H9 (cell line): ENCODE measurements at regions not wholly inside any gene's neighbourhood (a gene's known extent, or its start where the extent isn't known, plus 50 kb on each side); places are given as distances from the start of the nearest gene placed in this dataset.

Experiments
- DNase-seq: peaks from one replicate; pipeline ENCODE4 v3.0.0-alpha.2; 2017
- H2AFZ ChIP-seq: one replicate; pipeline ENCODE4 v1.6.1; 2013; ENCODE audit warnings: mild to moderate bottlenecking, low read length, control low read depth, moderate library complexity
- H2AK5ac ChIP-seq: 2 replicates; pipeline ENCODE4 v1.6.1; 2013; ENCODE audit warnings: low read length, control low read depth, mixed read lengths; ENCODE audit not compliant: insufficient read length
- H2BK120ac ChIP-seq: one replicate; pipeline ENCODE4 v1.6.1; 2013; ENCODE audit warnings: low read depth, mild to moderate bottlenecking, low read length, control low read depth, inconsistent platforms; ENCODE audit not compliant: poor library complexity, severe bottlenecking
- H2BK12ac ChIP-seq: 2 replicates; pipeline ENCODE4 v1.6.1; 2013; ENCODE audit warnings: low read length, control low read depth, mixed read lengths, low read depth; ENCODE audit not compliant: insufficient read length
- H2BK15ac ChIP-seq: 2 replicates; pipeline ENCODE4 v1.6.1; 2013; ENCODE audit warnings: low read depth, low read length, control low read depth
- H2BK20ac ChIP-seq: one replicate; pipeline ENCODE4 v1.6.1; 2013; ENCODE audit warnings: low read depth, mild to moderate bottlenecking, low read length, control low read depth, inconsistent platforms; ENCODE audit not compliant: poor library complexity, severe bottlenecking
- H2BK5ac ChIP-seq: 2 replicates; pipeline ENCODE4 v1.6.1; 2013; ENCODE audit warnings: low read length, control low read depth, mixed read lengths; ENCODE audit not compliant: insufficient read length
- H3K14ac ChIP-seq: 2 replicates; pipeline ENCODE4 v1.6.1; 2013; ENCODE audit warnings: low read length, control low read depth; ENCODE audit not compliant: insufficient read depth
- H3K18ac ChIP-seq: 2 replicates; pipeline ENCODE4 v1.6.1; 2013; ENCODE audit warnings: low read depth, mild to moderate bottlenecking, mixed read lengths, low read length, control low read depth; ENCODE audit not compliant: insufficient read length
- H3K23ac ChIP-seq: 2 replicates; pipeline ENCODE4 v1.6.1; 2013; ENCODE audit warnings: low read length, control low read depth, mixed read lengths, low read depth; ENCODE audit not compliant: insufficient read length
- H3K23me2 ChIP-seq: 2 replicates; pipeline ENCODE4 v1.6.1; 2013; ENCODE audit warnings: low read depth, mild to moderate bottlenecking, mixed read lengths, low read length, control low read depth; ENCODE audit not compliant: insufficient read length, poor library complexity, severe bottlenecking
- H3K27ac ChIP-seq: 2 replicates; pipeline ENCODE4 v1.5.1; 2013; ENCODE audit warnings: low read length, control low read depth, mixed read lengths, low read depth; ENCODE audit not compliant: insufficient read length
- H3K27me3 ChIP-seq: 2 replicates; pipeline ENCODE4 v1.6.1; 2013; ENCODE audit warnings: low read length, control low read depth, inconsistent platforms; ENCODE audit not compliant: insufficient read depth
- H3K4ac ChIP-seq: 2 replicates; pipeline ENCODE4 v1.6.1; 2013; ENCODE audit warnings: low read depth, mild to moderate bottlenecking, control low read depth, inconsistent platforms, low read length, moderate library complexity
- H3K4me1 ChIP-seq: 2 replicates; pipeline ENCODE4 v1.6.1; 2013; ENCODE audit warnings: low read length, control low read depth, inconsistent platforms; ENCODE audit not compliant: insufficient read depth
- H3K4me2 ChIP-seq: 2 replicates; pipeline ENCODE4 v1.6.1; 2013; ENCODE audit warnings: low read length, control low read depth, mixed read lengths; ENCODE audit not compliant: insufficient read length, insufficient read depth
- H3K56ac ChIP-seq: 2 replicates; pipeline ENCODE4 v1.6.1; 2013; ENCODE audit warnings: low read depth, mild to moderate bottlenecking, mixed read lengths, low read length, control low read depth; ENCODE audit not compliant: insufficient read length
- H3K79me1 ChIP-seq: 2 replicates; pipeline ENCODE4 v1.6.1; 2013; ENCODE audit warnings: low read depth, mild to moderate bottlenecking, moderate library complexity, low read length, control low read depth, inconsistent platforms; ENCODE audit not compliant: insufficient read depth, poor library complexity, severe bottlenecking
- H3K79me2 ChIP-seq: 2 replicates; pipeline ENCODE4 v1.6.1; 2013; ENCODE audit warnings: low read length, control low read depth, inconsistent platforms; ENCODE audit not compliant: insufficient read depth
- H3K9ac ChIP-seq: 2 replicates; pipeline ENCODE4 v1.6.1; 2013; ENCODE audit warnings: low read length, control low read depth, mixed read lengths; ENCODE audit not compliant: insufficient read length; ENCODE audit errors: extremely low read depth
- H3K9me3 ChIP-seq: one replicate; pipeline ENCODE4 v1.6.1; 2013; ENCODE audit warnings: low read depth, low read length, inconsistent platforms; ENCODE audit not compliant: control insufficient read depth
- H3T11ph ChIP-seq: one replicate; pipeline ENCODE4 v1.6.1; 2013; ENCODE audit warnings: mild to moderate bottlenecking, low read length, control low read depth, inconsistent platforms
- H4K20me1 ChIP-seq: one replicate; pipeline ENCODE4 v1.6.1; 2013; ENCODE audit not compliant: control insufficient read depth, insufficient read length, insufficient read depth
- H4K5ac ChIP-seq: 2 replicates; pipeline ENCODE4 v1.6.1; 2013; ENCODE audit warnings: low read depth, mild to moderate bottlenecking, mixed read lengths, low read length, control low read depth; ENCODE audit not compliant: insufficient read length
- H4K8ac ChIP-seq: replicated peaks from 2 replicates; pipeline ENCODE4 v1.6.1; 2013; ENCODE audit warnings: low read length, control low read depth, mixed read lengths, low read depth; ENCODE audit not compliant: insufficient read length
- H4K91ac ChIP-seq: 2 replicates; pipeline ENCODE4 v1.6.1; 2013; ENCODE audit warnings: low read depth, mild to moderate bottlenecking, moderate library complexity, mixed read lengths, low read length, control low read depth; ENCODE audit not compliant: insufficient read length
- H3K27ac Mint-ChIP-seq, 3 experiments: 2 replicates in 2 of 3; 3 replicates in 1 of 3; pipeline ENCODE4 v1.8.0; 2020 to 2021; ENCODE audit warnings: mixed read lengths in 3 of 3, mild to moderate bottlenecking in 1 of 3, moderate library complexity in 1 of 3
- H3K27me3 Mint-ChIP-seq: 2 replicates; pipeline ENCODE4 v1.8.0; 2021; ENCODE audit warnings: low read depth, mild to moderate bottlenecking, moderate library complexity, mixed read lengths
- H3K36me3 Mint-ChIP-seq, 3 experiments: 2 replicates in 2 of 3; 3 replicates in 1 of 3; pipeline ENCODE4 v1.8.0; 2020 to 2021; ENCODE audit warnings: low read depth in 3 of 3, mixed read lengths in 3 of 3; ENCODE audit not compliant: insufficient read depth in 1 of 3
- H3K4me1 Mint-ChIP-seq, 2 experiments: 2 replicates each; pipeline ENCODE4 v1.8.0; 2020; ENCODE audit warnings: mixed read lengths in 2 of 2
- H3K4me3 Mint-ChIP-seq, 2 experiments: 2 replicates in 1 of 2; 3 replicates in 1 of 2; pipeline ENCODE4 v1.8.0; 2020 to 2021; ENCODE audit warnings: mild to moderate bottlenecking in 2 of 2, mixed read lengths in 2 of 2, moderate library complexity in 1 of 2
- H3K9me3 Mint-ChIP-seq, 2 experiments: 2 replicates in 1 of 2; 3 replicates in 1 of 2; pipeline ENCODE4 v1.8.0; 2020; ENCODE audit warnings: mild to moderate bottlenecking in 2 of 2, mixed read lengths in 2 of 2, moderate library complexity in 1 of 2
- CTCF ChIP-seq: fragments of 200-600 bp; sonication (generic); conservative IDR thresholded peaks from 3 replicates; pipeline ENCODE4 v1.8.0; 2021; ENCODE audit warnings: antibody characterized with exemption, mild to moderate bottlenecking
- WGBS: extraction: QIAGEN DNeasy Blood & Tissue Kit; methylation state at CpG from one replicate; pipeline ENCODE4 v1.1.7; 2013; ENCODE audit warnings: missing lambda C conversion rate, low lambda C conversion rate, mixed read lengths; ENCODE audit not compliant: insufficient read length; ENCODE audit errors: extremely low coverage; 5-methylcytosine and 5-hydroxymethylcytosine counted together

DNA sequence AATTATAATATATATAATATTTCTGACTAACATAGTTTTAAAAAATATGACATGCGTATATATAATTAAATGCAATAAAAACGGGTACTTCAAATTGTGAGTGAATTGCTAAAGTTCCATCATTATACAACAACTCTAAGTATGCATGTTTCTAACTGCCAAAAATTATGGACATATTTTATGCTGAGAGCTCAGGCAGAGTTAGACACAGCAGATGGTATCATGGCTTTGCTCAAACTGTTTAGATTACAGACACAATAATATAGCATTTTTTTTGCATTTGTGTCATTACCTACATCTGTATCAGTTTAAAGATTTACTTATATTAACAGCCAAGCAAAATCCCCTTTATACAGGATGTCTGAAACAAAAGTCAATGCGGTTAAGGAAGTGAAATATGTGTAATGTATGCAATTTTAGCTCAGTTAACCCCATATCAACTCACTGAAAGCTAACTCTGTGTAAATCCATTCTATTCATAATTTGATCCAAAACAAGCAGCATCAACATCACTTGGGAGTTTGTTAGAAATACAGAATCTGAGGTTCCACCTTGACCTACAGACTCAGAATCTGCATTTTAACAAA lies 119.1 kb upstream of the CNKSR2 start:
- Mint-ChIP-seq H3K4me1 (no peaks in the 10 kb centered on the region), H3K27ac (no peak overlapping the region), H3K4me3 (no peak overlapping the region), H3K9me3 (peaks cover 0 to 19% of the 10 kb centered on the region in 2 experiments; a peak in 3 of 5 replicates), H3K27me3 (no peaks in the 10 kb centered on the region), H3K36me3 (no peaks in the 10 kb centered on the region; a peak in 1 of 7 replicates)
- peaks cover 5% of the 10 kb centered on the region for H3K9me3 ChIP-seq
- H3K14ac ChIP-seq, result no peak overlapping the region
- no CpG with 5 or more reads among the region's 3 CpGs for WGBS
- H3K18ac ChIP-seq, result no peak overlapping the region
- no peak overlapping the region for H3K27ac ChIP-seq
- H3K4ac ChIP-seq, result no peak overlapping the region
- no peaks in the 10 kb centered on the region for H3K23me2 ChIP-seq
- H3K79me2 ChIP-seq, result no peaks in the 10 kb centered on the region
- H3K23ac ChIP-seq, result no peak overlapping the region
- H2BK5ac ChIP-seq, result no peak overlapping the region
- no peak overlapping the region for H4K91ac ChIP-seq
- no peaks in the 10 kb centered on the region for H3K27me3 ChIP-seq
- H2AFZ ChIP-seq, result no peak overlapping the region
- TF ChIP-seq CTCF, result no peak
- no peak overlapping the region for H2BK12ac ChIP-seq
- H2BK20ac ChIP-seq, result no peak overlapping the region
- no peaks in the 10 kb centered on the region for H3K79me1 ChIP-seq
- no peak overlapping the region for H2AK5ac ChIP-seq
- no peak overlapping the region for H3T11ph ChIP-seq
- H3K56ac ChIP-seq, result no peak overlapping the region
- H4K5ac ChIP-seq, result no peak overlapping the region
- H2BK15ac ChIP-seq, result no peak overlapping the region
- no peak for DNase-seq
- H3K4me2 ChIP-seq, result no peak overlapping the region
- no peak overlapping the region for H3K9ac ChIP-seq
- no peaks in the 10 kb centered on the region for H4K20me1 ChIP-seq
- H3K4me1 ChIP-seq, result no peaks in the 10 kb centered on the region
- no peak overlapping the region for H2BK120ac ChIP-seq
- H4K8ac ChIP-seq, result no peak overlapping the region
